OCI-LY3 (cell line): ENCODE measurements at regions not wholly inside any gene's neighbourhood (a gene's known extent, or its start where the extent isn't known, plus 50 kb on each side); places are given as distances from the start of the nearest gene placed in this dataset.

ENCODE experiments used
- CTCF ChIP-seq: fragments of 200-600, 300-600 bp; sonication (generic); IDR thresholded peaks from 2 replicates; pipeline ENCODE4 v1.5.1; 2014; ENCODE audit warnings: antibody characterized with exemption, low read length, low read depth
- EZH2phosphoT487 ChIP-seq: fragments of 200-600 bp; shearing (Covaris generic); IDR thresholded peaks from 2 replicates; pipeline ENCODE4 v1.6.1; 2018; ENCODE audit warnings: antibody characterized with exemption, mixed run types, low read depth

- TF ChIP-seq CTCF (no peak), EZH2phosphoT487 (no peak)
Observed at GRCh38 chr6:166688901-166689300, 61.9 kb upstream of the RPS6KA2 start.
